HEK293 (cell line): ENCODE measurements at regions not wholly inside any gene's neighbourhood (a gene's known extent, or its start where the extent isn't known, plus 50 kb on each side); places are given as distances from the start of the nearest gene placed in this dataset.

ENCODE experiments used
- CTCF ChIA-PET: fragments of 350-600 bp; formaldehyde crosslinking; extraction: SDS; loops from one replicate; lab custom pipeline; 2021; ENCODE audit warnings: antibody characterized with exemption; lab: Yijun Ruan, JAX
- POLR2A ChIA-PET: fragments of 300-600 bp; formaldehyde crosslinking; extraction: SDS; loops from one replicate; lab custom pipeline; 2020; ENCODE audit warnings: antibody characterized with exemption, inconsistent platforms; lab: Yijun Ruan, JAX
- H3K27ac ChIP-seq: fragments of 200-500 bp; sonication (Bioruptor generic); 2 replicates; pipeline ENCODE4 v1.5.1; 2014; ENCODE audit warnings: low read depth, low read length, control low read depth, inconsistent platforms; ENCODE audit errors: extremely low read depth
- H3K36me3 ChIP-seq, 2 experiments: fragments of 200-500 bp in 1 of 2; sonication (Bioruptor generic) in 1 of 2; 1 replicate in 1 of 2; 2 replicates in 1 of 2; pipeline ENCODE4 v1.5.1; 2014 to 2017; ENCODE audit warnings: inconsistent platforms in 2 of 2, low read length in 2 of 2; ENCODE audit not compliant: control insufficient read depth in 2 of 2, insufficient read depth in 1 of 2
- H3K4me1 ChIP-seq: fragments of 200-500 bp; sonication (Bioruptor generic); 2 replicates; pipeline ENCODE4 v1.5.1; 2014; ENCODE audit warnings: mild to moderate bottlenecking, low read length, inconsistent platforms; ENCODE audit not compliant: control insufficient read depth, insufficient read depth
- H3K4me3 ChIP-seq: 2 replicates; pipeline ENCODE4 v1.5.1; 2011; ENCODE audit warnings: low read depth, mild to moderate bottlenecking, control low read depth, low read length, moderate library complexity
- H3K9me3 ChIP-seq: fragments of 200-500 bp; sonication (Bioruptor generic); 2 replicates; pipeline ENCODE4 v1.5.1; 2014; ENCODE audit warnings: low read depth, low read length, inconsistent platforms; ENCODE audit not compliant: control insufficient read depth, insufficient read depth
- HOXD13 ChIP-seq: sonication (generic); formaldehyde crosslinking; IDR thresholded peaks from 2 replicates; pipeline ENCODE4 v1.8.0; 2022; ENCODE audit warnings: missing genetic modification reagents, borderline replicate concordance
- KLF10 ChIP-seq: fragments of 450-650 bp; IDR thresholded peaks from 2 replicates; pipeline ENCODE4 v1.5.1; 2018; ENCODE audit warnings: missing biosample characterization, mild to moderate bottlenecking, missing genetic modification characterization
- KLF17 ChIP-seq: fragments of 450-650 bp; formaldehyde crosslinking; IDR thresholded peaks from 2 replicates; pipeline ENCODE4 v1.5.1; 2016; ENCODE audit warnings: missing biosample characterization, missing genetic modification characterization
- KLF7 ChIP-seq: fragments of 450-650 bp; formaldehyde crosslinking; IDR thresholded peaks from 2 replicates; pipeline ENCODE4 v1.5.1; 2016; ENCODE audit warnings: missing biosample characterization, missing genetic modification characterization, borderline replicate concordance
- MYNN ChIP-seq: fragments of 450-650 bp; formaldehyde crosslinking; IDR thresholded peaks from 2 replicates; pipeline ENCODE4 v1.5.1; 2016; ENCODE audit warnings: missing biosample characterization, missing genetic modification characterization, borderline replicate concordance
- RBAK ChIP-seq: fragments of 450-650 bp; formaldehyde crosslinking; IDR thresholded peaks from 2 replicates; pipeline ENCODE4 v1.5.1; 2016; ENCODE audit warnings: missing biosample characterization, missing genetic modification characterization
- ZNF10 ChIP-seq: fragments of 450-650 bp; formaldehyde crosslinking; IDR thresholded peaks from 2 replicates; pipeline ENCODE4 v1.5.1; 2017; ENCODE audit warnings: missing biosample characterization, missing genetic modification characterization
- ZNF112 ChIP-seq: fragments of 450-650 bp; formaldehyde crosslinking; IDR thresholded peaks from 2 replicates; pipeline ENCODE4 v1.5.0; 2017; ENCODE audit warnings: missing biosample characterization, missing genetic modification characterization
- ZNF133 ChIP-seq: fragments of 450-650 bp; formaldehyde crosslinking; IDR thresholded peaks from 2 replicates; pipeline ENCODE4 v1.5.1; 2016; ENCODE audit warnings: missing biosample characterization, missing genetic modification characterization
- ZNF19 ChIP-seq: fragments of 450-650 bp; formaldehyde crosslinking; IDR thresholded peaks from 2 replicates; pipeline ENCODE4; 2016; ENCODE audit warnings: missing biosample characterization, missing genetic modification characterization, low read depth
- ZNF239 ChIP-seq: fragments of 450-650 bp; formaldehyde crosslinking; IDR thresholded peaks from 2 replicates; pipeline ENCODE4 v1.5.1; 2016; ENCODE audit warnings: missing biosample characterization, missing genetic modification characterization
- ZNF335 ChIP-seq: fragments of 450-650 bp; formaldehyde crosslinking; conservative IDR thresholded peaks from 2 replicates; pipeline ENCODE4 v1.5.1; 2016; ENCODE audit warnings: missing biosample characterization, missing genetic modification characterization
- ZNF423 ChIP-seq: fragments of 450-650 bp; formaldehyde crosslinking; IDR thresholded peaks from 2 replicates; pipeline ENCODE4 v1.5.1; 2016; ENCODE audit warnings: missing biosample characterization, missing genetic modification characterization
- ZNF501 ChIP-seq: fragments of 450-650 bp; formaldehyde crosslinking; IDR thresholded peaks from 2 replicates; pipeline ENCODE4 v1.5.1; 2016; ENCODE audit warnings: missing biosample characterization, missing genetic modification characterization
- ZNF510 ChIP-seq: fragments of 450-650 bp; formaldehyde crosslinking; IDR thresholded peaks from 2 replicates; pipeline ENCODE4 v1.5.1; 2018; ENCODE audit warnings: mild to moderate bottlenecking, missing genetic modification characterization, missing biosample characterization; ENCODE audit not compliant: insufficient replicate concordance
- ZNF585B ChIP-seq: fragments of 450-650 bp; formaldehyde crosslinking; IDR thresholded peaks from 2 replicates; pipeline ENCODE4 v1.5.1; 2016; ENCODE audit warnings: missing biosample characterization, missing genetic modification characterization
- ZNF629 ChIP-seq: fragments of 450-650 bp; formaldehyde crosslinking; IDR thresholded peaks from 2 replicates; pipeline ENCODE4 v1.5.1; 2017; ENCODE audit warnings: missing biosample characterization, missing genetic modification characterization
- ZNF776 ChIP-seq: fragments of 450-650 bp; formaldehyde crosslinking; IDR thresholded peaks from 2 replicates; pipeline ENCODE4 v1.5.0; 2017; ENCODE audit warnings: missing biosample characterization, missing genetic modification characterization, borderline replicate concordance
- ZSCAN23 ChIP-seq: fragments of 450-650 bp; formaldehyde crosslinking; IDR thresholded peaks from 2 replicates; pipeline ENCODE4 v1.5.1; 2016; ENCODE audit warnings: missing biosample characterization, missing genetic modification characterization
- TF ChIP-seq, protein P1 (sequence below): fragments of 450-650 bp; formaldehyde crosslinking; IDR thresholded peaks from 2 replicates; pipeline ENCODE4 v1.5.1; 2017; ENCODE audit warnings: missing biosample characterization, mild to moderate bottlenecking, missing genetic modification characterization, moderate library complexity
- TF ChIP-seq, protein P2 (sequence below): fragments of 450-650 bp; formaldehyde crosslinking; IDR thresholded peaks from 2 replicates; pipeline ENCODE4 v1.5.1; 2016; ENCODE audit warnings: missing biosample characterization, missing genetic modification characterization

- TF ChIP-seq ZNF335 (tag by site-specific recombination), result no peak
- no peak for TF ChIP-seq ZNF510 (tag by site-specific recombination)
- TF ChIP-seq ZNF19, result no peak
- TF ChIP-seq ZNF133 (tag by site-specific recombination), result no peak
- TF ChIP-seq, protein P1, sequence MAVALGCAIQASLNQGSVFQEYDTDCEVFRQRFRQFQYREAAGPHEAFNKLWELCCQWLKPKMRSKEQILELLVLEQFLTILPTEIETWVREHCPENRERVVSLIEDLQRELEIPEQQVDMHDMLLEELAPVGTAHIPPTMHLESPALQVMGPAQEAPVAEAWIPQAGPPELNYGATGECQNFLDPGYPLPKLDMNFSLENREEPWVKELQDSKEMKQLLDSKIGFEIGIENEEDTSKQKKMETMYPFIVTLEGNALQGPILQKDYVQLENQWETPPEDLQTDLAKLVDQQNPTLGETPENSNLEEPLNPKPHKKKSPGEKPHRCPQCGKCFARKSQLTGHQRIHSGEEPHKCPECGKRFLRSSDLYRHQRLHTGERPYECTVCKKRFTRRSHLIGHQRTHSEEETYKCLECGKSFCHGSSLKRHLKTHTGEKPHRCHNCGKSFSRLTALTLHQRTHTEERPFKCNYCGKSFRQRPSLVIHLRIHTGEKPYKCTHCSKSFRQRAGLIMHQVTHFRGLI (tag by site-specific recombination), result no peak
- TF ChIP-seq MYNN (tag by site-specific recombination), result no peak
Observed at GRCh38 chr11:113613619-113614018, 92.5 kb downstream of the TMPRSS5 start (continued).

DNA sequence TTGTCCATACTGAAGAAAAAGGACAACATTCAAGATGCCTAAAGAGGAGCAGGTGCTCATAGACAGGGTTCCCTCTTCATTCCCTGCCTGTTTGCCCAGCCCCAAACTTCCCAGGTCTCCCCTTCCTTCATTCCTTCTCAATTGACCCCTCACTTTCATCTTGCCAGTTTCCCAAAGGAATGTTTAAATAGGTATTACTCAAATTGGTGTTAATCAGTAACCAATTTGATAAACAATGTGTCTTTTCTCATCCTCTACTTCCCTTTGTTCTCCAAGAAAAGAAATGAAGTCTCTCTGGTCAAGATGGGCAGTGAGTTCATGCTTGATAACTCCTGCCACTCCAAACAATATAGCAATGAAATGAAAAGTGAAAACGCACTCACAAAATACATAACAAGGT, 101.9 kb downstream of the TMPRSS5 start:
- CTCF ChIA-PET, result no interaction called here
- H3K36me3 ChIP-seq, result no peaks in the 10 kb centered on the region
- POLR2A ChIA-PET, result no interaction called here
- no peaks in the 10 kb centered on the region for H3K9me3 ChIP-seq
- no peak overlapping the region for H3K27ac ChIP-seq
- no peak overlapping the region for H3K4me3 ChIP-seq
- TF ChIP-seq KLF10 (tag by site-specific recombination) (no peak), ZNF585B (no peak), ZNF10 (tag by site-specific recombination) (no peak), ZNF501 (tag by site-specific recombination) (no peak), RBAK (no peak), ZNF423 (tag by site-specific recombination) (no peak), ZNF629 (tag by site-specific recombination) (no peak), KLF7 (tag by site-specific recombination) (no peak), ZNF776 (no peak), KLF17 (tag by site-specific recombination) (no peak), ZSCAN23 (tag by site-specific recombination) (no peak), HOXD13 (CRISPR knock-in tag) (no peak), ZNF239 (tag by site-specific recombination) (no peak), ZNF112 (no peak)
- TF ChIP-seq, protein P2, sequence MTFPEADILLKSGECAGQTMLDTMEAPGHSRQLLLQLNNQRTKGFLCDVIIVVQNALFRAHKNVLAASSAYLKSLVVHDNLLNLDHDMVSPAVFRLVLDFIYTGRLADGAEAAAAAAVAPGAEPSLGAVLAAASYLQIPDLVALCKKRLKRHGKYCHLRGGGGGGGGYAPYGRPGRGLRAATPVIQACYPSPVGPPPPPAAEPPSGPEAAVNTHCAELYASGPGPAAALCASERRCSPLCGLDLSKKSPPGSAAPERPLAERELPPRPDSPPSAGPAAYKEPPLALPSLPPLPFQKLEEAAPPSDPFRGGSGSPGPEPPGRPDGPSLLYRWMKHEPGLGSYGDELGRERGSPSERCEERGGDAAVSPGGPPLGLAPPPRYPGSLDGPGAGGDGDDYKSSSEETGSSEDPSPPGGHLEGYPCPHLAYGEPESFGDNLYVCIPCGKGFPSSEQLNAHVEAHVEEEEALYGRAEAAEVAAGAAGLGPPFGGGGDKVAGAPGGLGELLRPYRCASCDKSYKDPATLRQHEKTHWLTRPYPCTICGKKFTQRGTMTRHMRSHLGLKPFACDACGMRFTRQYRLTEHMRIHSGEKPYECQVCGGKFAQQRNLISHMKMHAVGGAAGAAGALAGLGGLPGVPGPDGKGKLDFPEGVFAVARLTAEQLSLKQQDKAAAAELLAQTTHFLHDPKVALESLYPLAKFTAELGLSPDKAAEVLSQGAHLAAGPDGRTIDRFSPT (tag by site-specific recombination), result no peak
- TF ChIP-seq, all 188 proteins: peak for 0
- no peaks in the 10 kb centered on the region for H3K4me1 ChIP-seq
